ENCODE measurements at regions not wholly inside any gene's neighbourhood (a gene's known extent, or its start where the extent isn't known, plus 50 kb on each side); places are given as distances from the start of the nearest gene placed in this dataset.

- FAIRE-seq (peak; percentile 70), DNase-seq (ENCODE audit: low read depth) (no peak)
- H3K9ac ChIP-seq (ENCODE audit: low read length) = no peak overlapping the region
- Mint-ChIP-seq H3K36me3 (ENCODE audit: low read depth, unreplicated experiment) (no peaks in the 10 kb centered on the region), H3K27ac (ENCODE audit: unreplicated experiment) (peak overlapping the region; percentile 23), H3K4me1 (ENCODE audit: low read depth, unreplicated experiment) (peaks cover 49% of the 10 kb centered on the region), H3K4me3 (ENCODE audit: unreplicated experiment) (no peak overlapping the region), H3K9me3 (ENCODE audit: unreplicated experiment) (peaks cover 14% of the 10 kb centered on the region), H3K27me3 (ENCODE audit: low read depth, unreplicated experiment) (no peaks in the 10 kb centered on the region)
- no peaks in the 10 kb centered on the region for H3K79me2 ChIP-seq (ENCODE audit: insufficient read depth, low read length)
- H4K20me1 ChIP-seq (ENCODE audit: insufficient read depth, low read length) = no peaks in the 10 kb centered on the region
- H3K36me3 ChIP-seq (ENCODE audit: insufficient read depth, low read length) = no peaks in the 10 kb centered on the region
- H3K9me3 ChIP-seq (ENCODE audit: insufficient read depth, low read depth, low read length) = no peaks in the 10 kb centered on the region
- H3K27ac ChIP-seq (ENCODE audit: low read depth, low read length) = no peak overlapping the region
- H2AFZ ChIP-seq (ENCODE audit: low read depth, low read length) = no peak overlapping the region
- TF ChIP-seq CTCF (IDR thresholded peaks at IDR 0.05; ENCODE audit: insufficient read depth, low read depth, low read length) (no peak), EZH2 (IDR thresholded peaks at IDR 0.05; ENCODE audit: insufficient read depth, low read length) (no peak)
- no peaks in the 10 kb centered on the region for H3K27me3 ChIP-seq (ENCODE audit: insufficient read depth, low read length)
- H3K4me3 ChIP-seq (ENCODE audit: insufficient read depth, low read depth, low read length) = no peak overlapping the region
- peaks cover 25% of the 10 kb centered on the region for H3K4me1 ChIP-seq (ENCODE audit: insufficient read depth, low read length)
- H3K4me2 ChIP-seq (ENCODE audit: low read length) = no peak overlapping the region
Observed at GRCh38 chr3:170716172-170716805, 130.4 kb upstream of the SLC7A14 start.

GRCh38 chr3:170714562-170715535 lies 129.0 kb upstream of the SLC7A14 start:
- Histone ChIP-seq H2AFZ (ENCODE audit: low read depth, low read length) (no peak overlapping the region), H3K4me1 (ENCODE audit: insufficient read depth, low read length) (peaks cover 25% of the 10 kb centered on the region), H3K36me3 (ENCODE audit: insufficient read depth, low read length) (no peaks in the 10 kb centered on the region), H3K4me2 (ENCODE audit: low read length) (peak overlapping the region; percentile 78), H3K27ac (ENCODE audit: low read depth, low read length) (peak overlapping the region; percentile 84), H3K4me3 (ENCODE audit: insufficient read depth, low read depth, low read length) (no peak overlapping the region), H3K9me3 (ENCODE audit: insufficient read depth, low read depth, low read length) (peaks cover 5% of the 10 kb centered on the region), H4K20me1 (ENCODE audit: insufficient read depth, low read length) (no peaks in the 10 kb centered on the region), H3K9ac (ENCODE audit: low read length) (no peak overlapping the region), H3K79me2 (ENCODE audit: insufficient read depth, low read length) (no peaks in the 10 kb centered on the region), H3K27me3 (ENCODE audit: insufficient read depth, low read length) (no peaks in the 10 kb centered on the region)
- Mint-ChIP-seq H3K4me1 (ENCODE audit: low read depth, unreplicated experiment) (peaks cover 51% of the 10 kb centered on the region), H3K4me3 (ENCODE audit: unreplicated experiment) (no peak overlapping the region), H3K9me3 (ENCODE audit: unreplicated experiment) (peaks cover 20% of the 10 kb centered on the region), H3K27ac (ENCODE audit: unreplicated experiment) (peak overlapping the region; percentile 96), H3K36me3 (ENCODE audit: low read depth, unreplicated experiment) (no peaks in the 10 kb centered on the region), H3K27me3 (ENCODE audit: low read depth, unreplicated experiment) (no peaks in the 10 kb centered on the region)
- TF ChIP-seq EZH2 (IDR thresholded peaks at IDR 0.05; ENCODE audit: insufficient read depth, low read length) (no peak), CTCF (IDR thresholded peaks at IDR 0.05; ENCODE audit: insufficient read depth, low read depth, low read length) (no peak)
- DNase-seq (ENCODE audit: low read depth) = peak; percentile 88
- FAIRE-seq = peak; percentile 58
